GM19025 (cell line): ENCODE measurements at regions not wholly inside any gene's neighbourhood (a gene's known extent, or its start where the extent isn't known, plus 50 kb on each side); places are given as distances from the start of the nearest gene placed in this dataset.

Experiments used
- ATAC-seq: cut with Tn5 transposase; IDR thresholded peaks from one replicate; pipeline ENCODE4 v1.9.1; 2021; ENCODE audit warnings: mild to moderate bottlenecking, low read depth, moderate library complexity; ENCODE audit not compliant: unreplicated experiment

DNA sequence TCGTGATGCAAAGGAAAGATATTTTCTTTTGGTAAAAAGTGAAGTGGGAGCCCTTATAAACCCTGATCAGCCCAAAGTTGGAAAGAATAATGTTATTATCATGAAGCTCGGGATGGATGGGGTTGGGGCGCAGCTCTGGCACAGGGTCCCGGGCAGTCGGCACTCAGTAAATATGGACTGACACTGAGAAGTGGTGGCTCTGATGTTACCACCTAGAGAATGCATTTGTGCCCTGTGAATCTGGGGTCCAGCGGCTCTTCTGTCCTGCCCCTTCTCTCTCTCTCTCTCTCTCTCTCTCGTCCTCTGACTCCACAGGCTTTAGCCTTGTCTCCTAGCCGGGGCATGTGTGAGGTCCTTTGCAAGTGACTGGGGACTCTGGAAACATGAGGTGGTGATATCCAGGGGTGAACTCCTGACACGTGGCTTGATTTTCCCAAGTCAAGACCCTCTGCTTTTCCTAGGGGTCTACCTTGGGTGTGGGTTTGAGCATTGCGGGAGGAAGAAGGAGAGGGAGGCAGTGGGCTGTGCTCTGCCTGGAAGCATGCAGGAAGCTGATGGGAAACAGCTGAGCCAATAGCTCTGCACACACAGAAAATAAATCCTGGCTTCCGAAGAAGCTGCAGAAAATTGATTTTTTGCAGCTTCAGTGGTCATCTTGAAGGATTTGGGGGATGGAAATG, 162.7 kb downstream of the MACROH2A1 start:
- ATAC-seq, result no peak

DNA sequence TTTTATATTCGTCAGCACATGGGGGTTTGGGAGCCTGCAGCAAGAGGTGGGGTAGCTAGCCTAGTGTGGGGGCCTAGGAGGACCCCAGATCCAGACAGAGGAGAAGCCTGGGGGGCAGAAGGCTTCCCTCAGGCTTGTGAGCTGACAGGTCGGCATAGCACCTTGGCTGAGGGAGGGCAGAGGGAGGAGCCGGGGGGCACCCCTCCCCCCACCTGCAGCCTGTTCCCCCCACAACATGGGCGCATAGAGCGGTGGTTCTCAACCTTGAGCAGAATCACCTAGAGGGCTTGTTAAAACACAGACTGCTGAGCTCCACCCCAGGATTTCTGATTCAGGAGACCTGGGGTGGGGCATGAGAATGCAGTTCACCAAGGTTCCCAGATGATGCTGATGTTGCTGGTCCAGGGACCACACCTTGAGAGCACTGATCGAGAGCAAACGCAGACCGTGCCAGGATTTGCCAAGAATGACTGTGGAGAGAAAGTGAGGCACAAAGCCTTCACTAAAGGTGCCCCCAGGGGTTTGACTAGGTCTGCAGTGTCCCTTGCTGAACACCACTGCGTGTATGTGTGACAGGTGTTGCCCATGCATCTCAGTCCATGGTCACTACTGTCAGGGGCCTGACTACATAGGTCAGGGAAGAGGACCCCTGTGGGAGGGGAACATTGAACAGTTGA, 163.3 kb downstream of the MACROH2A1 start:
- no peak for ATAC-seq

DNA sequence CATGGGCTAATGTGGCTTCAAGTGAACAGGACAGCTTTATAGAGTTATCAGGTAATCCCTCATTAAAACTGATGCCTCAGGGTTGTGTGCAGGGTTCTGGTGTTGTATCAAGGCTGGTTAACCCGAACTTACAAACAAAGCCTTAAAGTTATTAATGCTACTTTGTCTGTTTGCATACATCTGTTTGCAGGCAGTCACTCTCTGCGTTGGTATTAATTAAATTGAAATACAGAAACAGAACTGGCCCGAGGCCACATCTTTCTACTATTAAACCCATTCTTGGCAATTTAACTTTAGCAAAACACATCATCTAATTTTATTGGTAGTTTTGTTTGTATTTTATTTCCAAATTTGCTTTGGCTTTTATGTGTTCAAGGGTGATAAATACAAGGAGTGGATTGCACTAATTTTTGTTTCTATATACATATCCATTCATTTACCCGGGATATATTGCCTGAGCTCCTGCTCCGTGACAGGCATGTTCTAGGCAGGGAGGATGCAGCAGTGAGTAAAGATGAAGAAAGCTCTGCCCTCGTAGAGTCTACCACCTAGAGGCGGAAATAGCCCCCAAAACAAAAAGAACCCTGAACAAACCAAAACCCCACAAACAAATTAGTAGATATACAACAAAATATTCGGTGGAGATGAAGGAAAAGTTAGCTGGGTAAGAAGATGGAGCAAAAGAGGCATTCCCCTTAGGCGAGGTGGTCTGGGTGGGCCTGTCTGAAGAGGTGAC, 164.2 kb downstream of the MACROH2A1 start:
- no peak for ATAC-seq

DNA sequence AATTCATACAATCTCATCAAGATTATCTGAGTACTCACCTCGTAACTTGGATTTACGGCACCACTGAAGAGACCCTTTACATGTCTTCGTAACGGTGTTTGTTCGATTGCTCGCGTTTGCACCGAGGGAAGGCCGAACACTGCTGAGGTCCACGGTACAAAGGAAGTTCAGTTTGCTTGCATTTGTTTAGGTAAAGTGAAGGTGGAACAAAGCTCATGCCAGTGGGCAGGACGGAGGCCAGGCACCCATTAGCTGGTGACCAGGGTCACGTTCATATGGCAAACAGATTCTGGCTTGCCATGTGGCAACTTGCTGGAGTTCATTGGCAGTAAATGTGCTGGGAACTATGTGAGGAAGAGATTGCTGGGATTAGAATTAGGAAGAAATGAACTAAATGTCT, 164.8 kb downstream of the MACROH2A1 start:
- no peak for ATAC-seq

DNA sequence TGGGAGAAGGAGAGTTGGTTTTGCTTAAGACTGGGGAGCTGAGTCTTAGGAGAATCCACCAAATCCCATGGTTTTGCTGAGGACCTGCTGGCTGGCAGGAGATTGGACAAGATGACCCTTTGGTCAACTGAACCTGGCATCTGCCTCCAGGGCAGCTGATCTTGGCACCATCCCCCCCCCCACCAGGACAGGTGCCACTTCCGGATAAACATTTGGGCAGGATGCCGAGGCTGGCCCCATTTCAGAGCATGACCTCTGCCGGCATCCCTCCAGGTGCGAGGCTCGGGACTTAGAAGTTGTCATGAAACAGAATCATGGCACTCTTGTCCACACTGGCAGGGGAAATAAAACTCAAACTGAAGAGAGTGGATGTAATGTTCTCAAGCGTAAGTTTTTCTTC, 165.6 kb downstream of the MACROH2A1 start:
- ATAC-seq, result no peak

DNA sequence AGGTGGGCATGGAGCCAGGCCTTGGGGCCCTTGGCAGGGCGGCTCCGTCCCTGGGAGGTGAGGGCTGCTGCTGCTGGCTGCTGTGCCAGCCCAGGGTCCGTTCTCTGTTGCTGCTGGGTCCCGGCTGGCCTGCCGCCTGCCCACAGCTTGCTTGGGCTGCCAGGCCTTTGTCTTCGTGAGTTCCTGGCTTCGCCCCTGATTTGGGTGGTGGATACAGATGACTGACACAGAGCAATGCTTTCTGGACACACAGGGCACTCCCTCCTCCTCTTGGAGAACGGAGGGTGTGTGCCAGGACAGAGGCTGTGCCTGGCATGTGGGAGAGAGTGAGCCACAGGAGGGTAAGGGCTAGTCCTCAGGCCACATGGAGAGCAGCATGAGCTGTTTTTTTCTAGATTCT, 166.1 kb downstream of the MACROH2A1 start:
- ATAC-seq, result no peak

DNA sequence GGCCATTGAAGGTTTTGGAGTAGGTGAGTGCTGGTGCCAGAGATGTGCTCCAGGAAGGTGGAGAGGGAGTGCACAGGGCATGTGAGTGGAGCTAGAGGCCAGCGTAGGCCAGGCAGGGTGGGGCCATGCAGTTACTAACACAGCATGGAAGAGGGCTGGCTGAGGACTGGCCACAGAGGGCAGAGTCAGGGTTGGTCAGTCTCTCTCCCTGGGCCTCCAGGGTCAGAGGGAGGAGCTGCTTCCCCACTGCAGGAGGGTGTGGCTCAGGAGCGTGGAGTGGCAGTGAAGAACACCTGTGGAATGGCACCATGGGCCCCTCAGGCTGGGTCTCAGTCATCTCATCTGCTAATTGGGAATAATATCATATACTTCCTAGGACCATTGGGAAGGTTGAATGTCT, 167.7 kb downstream of the MACROH2A1 start:
- no peak for ATAC-seq

DNA sequence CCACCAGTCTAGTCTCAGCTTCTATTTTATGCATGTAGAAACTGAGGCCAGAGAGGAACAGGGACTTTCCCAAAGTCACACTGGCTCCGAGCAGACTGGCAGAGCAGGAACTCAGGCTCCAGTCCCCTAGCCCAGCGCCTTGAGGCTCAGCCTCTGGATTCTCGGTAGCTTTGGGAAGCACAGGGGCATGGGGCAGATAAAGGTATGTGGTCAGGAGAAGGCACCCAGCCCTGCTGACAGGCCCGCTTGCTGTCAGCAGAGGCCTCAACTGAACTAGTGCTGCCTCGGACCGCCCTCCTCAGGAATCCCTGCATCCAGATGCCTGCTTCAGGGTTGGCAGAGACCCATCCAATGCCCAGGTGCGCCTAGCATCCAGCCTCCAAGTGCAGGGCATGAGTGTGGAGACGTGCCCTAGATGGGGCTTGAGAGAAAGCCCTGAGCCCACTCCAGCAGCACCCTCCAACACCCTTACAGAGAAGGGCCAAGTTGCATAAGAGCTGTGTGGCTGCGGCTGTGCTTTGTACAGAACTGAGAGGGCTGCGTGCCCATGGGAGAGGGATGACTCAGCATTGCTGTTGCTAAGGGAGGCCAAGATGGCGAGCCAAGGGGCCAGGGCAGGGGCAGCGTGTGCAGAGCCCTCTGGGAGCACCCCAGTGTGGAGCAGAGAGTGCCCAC, 168.6 kb downstream of the MACROH2A1 start:
- ATAC-seq, result no peak

DNA sequence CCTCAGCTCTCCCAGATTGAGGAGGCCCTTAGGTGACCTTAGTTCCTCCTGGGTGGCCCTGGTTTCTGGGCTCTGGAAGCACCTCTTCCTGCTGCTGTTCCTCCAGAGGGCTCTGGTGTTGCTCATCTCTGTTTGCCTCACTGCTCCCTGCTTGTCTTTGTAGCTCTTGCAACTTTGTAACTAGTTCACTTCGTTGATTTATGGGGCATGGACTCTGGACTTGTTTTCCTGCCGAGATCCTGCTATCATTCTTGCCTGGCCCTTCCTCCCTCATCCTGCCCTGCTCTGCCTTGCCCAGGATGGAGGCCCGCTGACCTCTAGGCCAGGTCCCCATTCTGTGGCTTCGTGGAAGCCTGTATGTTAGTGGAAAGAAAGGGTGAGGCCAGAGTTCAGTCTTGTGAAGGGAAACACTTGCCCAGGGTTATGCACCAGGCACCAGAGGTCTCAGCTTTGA, 169.3 kb downstream of the MACROH2A1 start:
- ATAC-seq, result no peak

DNA sequence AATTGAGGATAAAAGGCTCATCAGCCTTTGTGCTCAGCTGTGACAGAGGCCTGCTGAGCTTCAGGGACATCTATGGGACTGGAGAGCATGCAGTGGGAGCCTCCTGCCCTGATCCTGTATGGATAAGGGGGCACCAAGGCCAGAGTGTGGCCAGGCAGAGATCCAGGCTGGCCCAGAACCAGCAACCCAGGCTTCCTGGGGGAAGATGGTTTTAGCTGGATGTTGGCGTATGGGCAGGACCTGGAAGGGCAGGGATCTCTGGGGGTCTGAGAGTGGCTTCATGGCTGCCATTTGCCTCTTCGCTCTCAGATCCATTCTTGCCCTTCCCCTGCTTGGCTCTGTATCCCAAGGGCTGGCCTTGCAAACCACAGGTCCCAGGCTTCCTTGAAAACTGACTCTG, 169.9 kb downstream of the MACROH2A1 start:
- no peak for ATAC-seq

DNA sequence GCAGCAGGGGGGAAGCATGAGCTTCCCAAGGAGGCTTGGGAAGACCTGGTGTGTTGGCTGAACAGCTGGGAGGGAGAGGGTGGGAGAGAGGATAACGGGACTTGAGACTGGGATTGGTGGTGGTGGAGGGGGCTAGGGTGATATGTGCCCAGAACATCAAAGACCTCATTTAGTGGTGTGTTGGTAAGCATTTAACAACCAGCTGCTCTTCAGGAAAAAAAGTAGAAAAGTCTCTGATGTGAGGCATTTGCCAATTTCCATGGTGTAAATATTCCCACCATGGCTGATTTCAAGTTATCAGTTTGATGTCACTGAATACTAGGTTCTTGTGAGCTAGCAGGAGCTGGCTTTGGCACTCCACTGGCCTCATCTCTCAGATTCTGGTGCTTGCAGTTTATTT, 170.8 kb downstream of the MACROH2A1 start:
- no peak for ATAC-seq

DNA sequence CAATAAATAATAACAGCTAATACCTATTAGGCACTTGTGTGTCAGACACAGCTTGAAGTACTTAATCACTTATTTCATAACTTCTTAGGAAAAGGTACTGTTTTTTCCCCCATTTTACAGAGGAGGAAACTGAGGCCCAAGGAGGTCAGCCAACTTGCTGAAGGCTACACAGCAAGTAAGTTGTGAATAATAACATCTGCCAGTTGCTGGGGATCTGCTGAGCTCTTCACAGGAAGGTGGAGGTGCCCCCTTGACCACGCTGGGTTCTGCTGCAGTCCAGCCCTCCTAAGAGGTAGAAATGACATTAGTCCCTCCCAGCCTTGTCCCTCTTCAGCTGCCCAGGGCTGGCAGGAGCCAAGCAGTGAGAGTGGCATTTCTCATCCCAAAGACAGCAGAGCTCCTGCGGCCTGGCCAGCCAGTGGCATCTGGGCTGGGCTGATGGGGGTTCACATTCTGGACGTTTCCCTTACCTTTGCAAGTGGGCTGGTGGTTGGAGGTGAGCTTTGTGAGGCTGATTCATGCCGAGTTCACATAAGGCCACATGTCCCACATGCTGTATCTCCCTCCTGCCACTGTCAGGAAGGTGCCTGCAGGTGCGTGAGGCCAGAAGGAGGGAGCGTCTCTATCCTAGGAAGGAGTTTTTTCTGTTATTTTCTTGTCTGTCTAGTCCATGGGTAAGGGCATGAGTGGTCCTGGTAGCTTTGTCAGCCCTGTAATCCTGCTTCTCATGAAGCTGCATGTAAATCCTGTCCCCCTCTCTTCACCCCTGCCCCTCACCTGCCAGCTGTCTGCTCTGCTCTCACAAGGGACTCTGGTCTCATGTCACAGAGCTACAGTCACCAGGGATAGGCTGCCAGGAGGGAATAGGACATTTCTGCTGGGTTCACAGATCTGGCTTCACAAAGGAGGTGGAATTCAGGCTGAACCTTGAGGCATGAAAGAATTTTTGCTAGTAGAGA, 171.7 kb downstream of the MACROH2A1 start:
- no peak for ATAC-seq

DNA sequence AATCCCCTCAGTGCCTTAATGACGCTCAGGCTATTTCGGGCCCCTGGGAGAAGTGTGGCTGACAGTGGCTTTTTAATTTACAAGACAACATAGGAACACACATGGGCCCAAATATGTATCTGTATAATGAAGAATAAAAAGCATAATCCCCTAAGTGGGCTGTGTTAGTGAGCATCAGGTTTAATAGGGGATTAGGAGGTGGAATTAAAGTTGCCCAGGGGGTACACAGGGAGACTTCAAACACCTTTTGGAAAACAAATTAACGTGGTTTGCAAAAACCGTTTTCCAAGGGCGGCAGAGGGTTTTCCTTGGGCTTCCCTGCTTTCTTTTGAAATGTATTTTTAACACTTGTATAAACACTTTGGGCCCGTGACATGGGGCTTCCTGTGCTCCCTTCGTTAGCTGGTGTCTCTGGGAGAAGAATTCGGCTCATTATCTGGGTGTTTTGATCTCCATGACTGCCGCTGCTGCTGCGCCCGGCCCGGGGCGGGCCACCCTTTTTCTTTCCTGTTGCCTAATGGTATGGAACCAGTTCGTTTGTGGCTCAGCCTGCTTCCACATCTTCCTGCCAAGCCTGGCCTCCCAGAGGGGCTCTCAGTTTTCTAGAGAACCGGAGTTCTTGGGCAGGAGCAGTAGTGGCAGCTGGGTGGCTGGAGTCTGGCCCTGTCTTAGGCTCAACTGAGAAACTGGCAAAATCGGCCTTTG, 173.0 kb downstream of the MACROH2A1 start:
- ATAC-seq, result no peak

DNA sequence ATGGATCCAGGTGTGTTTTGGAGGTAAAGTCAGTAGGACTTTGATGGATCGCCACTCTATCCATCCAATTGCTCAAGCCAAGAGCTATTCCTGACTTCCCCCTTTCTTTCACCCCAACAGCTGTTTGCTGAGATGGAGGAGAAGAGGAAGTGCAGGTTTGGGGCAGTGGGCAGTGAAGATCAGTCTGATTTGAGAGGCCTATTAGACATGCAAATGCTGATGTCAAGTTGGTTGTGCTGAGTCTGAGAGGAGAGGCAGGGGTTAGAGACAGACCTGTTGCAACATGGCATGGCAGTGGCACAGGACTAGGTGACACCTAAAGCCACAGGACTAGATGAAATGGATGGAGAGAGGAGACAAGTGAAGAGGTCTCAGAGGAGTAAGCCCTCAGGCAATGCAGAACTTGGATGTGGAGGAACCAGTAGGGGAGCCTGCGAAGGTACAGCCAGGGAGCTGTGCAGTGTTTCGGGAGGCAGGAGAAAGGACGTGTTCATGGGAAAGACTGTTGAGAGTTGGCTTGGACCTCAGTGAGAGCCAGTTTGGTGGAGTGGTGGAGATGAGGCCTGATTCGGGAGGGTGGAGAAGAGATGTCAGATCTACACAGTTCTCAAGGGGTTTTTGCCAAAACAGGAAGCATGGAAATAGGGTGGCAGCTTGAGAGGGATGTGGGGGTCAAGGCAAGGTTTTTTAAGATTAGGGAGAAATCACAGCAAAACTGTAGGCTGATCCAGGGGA, 175.0 kb downstream of the MACROH2A1 start:
- ATAC-seq, result no peak

DNA sequence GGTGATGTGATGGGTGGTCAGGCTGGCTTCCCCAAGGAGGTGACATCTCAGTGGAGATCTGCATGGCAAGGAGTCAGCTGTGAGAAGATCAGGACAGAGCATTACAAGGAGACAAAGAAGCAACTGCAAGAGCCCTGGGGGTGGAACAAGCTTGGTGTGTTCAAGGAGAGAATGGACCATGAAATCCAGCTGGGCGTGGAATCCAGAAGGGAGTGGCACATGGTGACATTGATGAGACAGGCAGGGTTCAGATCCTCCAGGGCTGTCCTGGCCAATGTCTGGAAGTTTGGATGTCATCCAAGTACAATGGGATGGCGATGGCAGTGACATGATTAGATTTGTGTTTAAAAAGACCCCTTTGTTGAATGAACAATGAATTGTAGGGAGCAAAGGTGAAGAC, 175.6 kb downstream of the MACROH2A1 start:
- no peak for ATAC-seq

DNA sequence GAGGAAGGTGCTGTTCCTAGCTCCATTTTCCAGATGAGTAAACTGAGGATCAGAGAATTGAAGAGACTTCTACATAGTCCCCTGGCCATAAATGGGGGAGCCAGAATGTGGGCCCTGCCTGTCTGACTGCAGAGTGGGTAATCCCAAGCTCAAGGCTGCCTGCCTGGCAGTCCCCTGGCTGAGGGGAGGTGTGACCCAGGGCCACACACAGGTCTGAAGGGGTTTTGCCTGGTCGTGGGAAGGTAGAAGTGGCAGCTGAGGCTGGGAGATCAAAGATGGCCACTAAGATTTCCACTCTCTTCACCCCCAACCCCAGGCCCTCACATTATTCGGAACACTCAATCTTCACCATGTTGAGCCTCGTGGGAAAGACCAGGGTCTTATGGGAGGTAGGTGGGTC, 176.3 kb downstream of the MACROH2A1 start:
- ATAC-seq, result no peak

DNA sequence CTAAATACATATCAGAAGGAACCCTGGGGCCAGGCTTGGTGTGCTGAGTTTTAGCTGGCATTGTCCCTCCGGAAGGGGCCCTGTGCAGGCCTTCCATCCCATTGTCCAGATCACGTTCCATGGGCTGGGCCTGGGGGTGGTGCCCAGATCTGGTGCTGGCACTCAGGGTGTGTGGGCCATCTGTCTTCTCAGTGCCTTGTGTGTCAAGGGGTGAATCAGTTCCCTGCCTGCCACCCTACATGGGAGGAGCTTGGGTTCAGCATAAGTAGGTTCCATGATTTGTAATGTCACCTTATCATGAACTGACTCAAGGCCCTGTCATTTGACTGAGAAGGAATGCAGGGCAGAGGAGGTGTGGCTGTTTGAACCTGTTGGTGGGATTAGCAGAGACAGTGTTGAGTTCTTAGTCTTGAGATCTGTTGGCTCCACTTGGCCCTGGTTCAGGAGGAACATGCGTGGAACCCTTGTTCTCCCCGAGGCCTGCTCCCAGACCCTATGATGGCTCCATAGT, 176.8 kb downstream of the MACROH2A1 start:
- no peak for ATAC-seq

DNA sequence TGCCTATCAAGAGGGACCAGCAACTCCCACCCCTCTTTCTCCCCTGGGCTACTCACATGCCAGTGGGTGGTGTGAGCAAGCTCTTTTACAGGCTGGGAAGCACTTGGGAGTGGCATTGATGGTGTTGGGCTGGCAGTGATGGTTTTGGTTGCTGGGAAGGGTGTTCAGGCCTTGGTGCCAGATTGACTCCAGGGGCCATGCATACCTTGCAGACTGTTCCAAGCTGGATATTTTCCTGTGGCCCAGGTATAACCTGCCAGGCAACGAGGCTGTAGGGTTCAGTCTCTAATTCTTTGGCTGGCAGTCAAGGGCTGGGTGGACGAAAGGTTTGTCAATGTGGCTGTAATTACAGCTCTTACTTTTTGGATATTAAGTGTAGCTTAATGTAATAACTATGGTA, 177.3 kb downstream of the MACROH2A1 start:
- no peak for ATAC-seq

DNA sequence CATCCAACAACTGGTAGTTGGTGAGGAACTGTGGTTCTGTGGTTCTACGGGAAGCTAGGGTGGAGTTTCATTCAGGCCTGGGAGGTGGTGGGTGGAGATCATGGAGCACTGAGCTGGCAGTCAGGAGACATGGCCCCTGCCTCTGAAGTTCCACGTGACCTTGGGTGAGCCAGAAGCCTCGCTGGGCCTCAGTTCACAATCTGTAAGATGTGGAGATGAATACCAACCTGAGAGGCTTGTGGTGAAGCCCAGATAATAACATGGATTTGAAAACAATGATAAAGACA, 177.9 kb downstream of the MACROH2A1 start:
- no peak for ATAC-seq
